HG03520 (cell line): ENCODE measurements at regions not wholly inside any gene's neighbourhood (a gene's known extent, or its start where the extent isn't known, plus 50 kb on each side); places are given as distances from the start of the nearest gene placed in this dataset.
"Not testable (repeated sequence)": the region's sequence is repeated elsewhere in the genome, so short reads cannot be mapped to it uniquely, and the experiment has no call there.

ENCODE experiments used
- ATAC-seq: cut with Tn5 transposase; IDR thresholded peaks from one replicate; pipeline ENCODE4 v1.9.1; 2021; ENCODE audit warnings: mild to moderate bottlenecking, moderate library complexity; ENCODE audit not compliant: unreplicated experiment

DNA sequence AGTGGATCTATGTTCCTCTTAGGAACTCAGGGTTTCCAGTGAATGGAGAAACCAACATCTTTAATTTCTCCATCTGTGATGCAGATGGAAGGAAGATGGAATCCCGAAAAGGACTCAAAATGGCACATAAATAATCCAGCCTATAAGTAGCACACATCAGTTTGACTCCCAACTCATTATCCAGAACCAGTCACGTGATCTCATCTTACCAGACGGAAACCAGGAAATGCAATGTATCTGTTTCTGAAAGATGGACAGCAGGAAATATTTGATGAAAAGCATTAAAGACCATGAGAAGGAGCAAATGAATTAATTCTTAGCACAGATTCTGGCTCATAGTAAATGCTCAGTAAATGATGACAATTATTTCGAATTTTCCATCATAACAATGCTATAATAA is 443.1 kb upstream of the FMR1 start:
- ATAC-seq = no peak

- ATAC-seq = no peak
These were observed 435.7 kb upstream of the FMR1 start for GRCh38 chrX:147476008-147476407.

DNA sequence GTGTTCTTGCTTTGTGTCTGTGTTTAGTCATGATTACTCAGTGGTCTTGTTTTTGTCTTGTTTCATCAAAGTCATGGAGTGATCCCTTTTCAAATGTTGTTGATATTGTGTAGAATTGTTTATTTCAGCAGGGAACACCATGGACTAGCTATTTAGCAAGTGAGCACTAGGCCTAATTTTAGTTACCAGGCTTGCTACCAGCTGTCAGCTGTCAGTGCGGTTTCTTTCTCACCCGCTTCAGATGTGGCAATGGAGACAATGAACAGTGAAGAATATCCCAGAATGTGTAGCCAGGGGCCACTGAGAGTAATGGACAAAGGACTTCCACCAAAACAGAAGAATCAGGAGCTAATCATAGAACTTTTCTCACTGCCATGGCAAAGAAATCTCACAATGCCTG is 432.8 kb upstream of the FMR1 start:
- no peak for ATAC-seq

GRCh38 chrX:147485207-147485606 is 426.5 kb upstream of the FMR1 start:
- ATAC-seq = no peak

- ATAC-seq = no peak
These were observed 417.4 kb upstream of the FMR1 start for GRCh38 chrX:147494365-147494764.

GRCh38 chrX:147498796-147499195 is 412.9 kb upstream of the FMR1 start:
- ATAC-seq = no peak

DNA sequence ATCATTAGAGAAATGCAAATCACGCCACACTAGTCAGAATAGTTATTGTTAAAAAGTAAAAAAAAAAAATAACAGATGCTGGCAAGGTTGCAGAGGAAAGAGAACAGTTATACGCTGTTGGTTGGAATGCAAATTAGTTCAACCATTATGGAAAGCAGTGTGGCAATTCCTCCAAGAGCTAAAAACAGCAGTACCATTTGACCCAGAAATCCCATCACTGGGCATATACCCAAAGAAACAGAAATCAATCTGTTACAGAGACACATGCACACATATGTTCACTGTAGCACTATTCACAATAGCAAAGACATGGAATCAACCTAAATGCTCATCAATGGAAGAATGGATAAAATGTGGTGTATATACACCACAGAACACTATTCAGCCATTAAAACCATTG is 388.7 kb upstream of the FMR1 start:
- ATAC-seq = no peak

- no peak for ATAC-seq
These were observed 378.3 kb upstream of the FMR1 start for GRCh38 chrX:147533426-147533825.

DNA sequence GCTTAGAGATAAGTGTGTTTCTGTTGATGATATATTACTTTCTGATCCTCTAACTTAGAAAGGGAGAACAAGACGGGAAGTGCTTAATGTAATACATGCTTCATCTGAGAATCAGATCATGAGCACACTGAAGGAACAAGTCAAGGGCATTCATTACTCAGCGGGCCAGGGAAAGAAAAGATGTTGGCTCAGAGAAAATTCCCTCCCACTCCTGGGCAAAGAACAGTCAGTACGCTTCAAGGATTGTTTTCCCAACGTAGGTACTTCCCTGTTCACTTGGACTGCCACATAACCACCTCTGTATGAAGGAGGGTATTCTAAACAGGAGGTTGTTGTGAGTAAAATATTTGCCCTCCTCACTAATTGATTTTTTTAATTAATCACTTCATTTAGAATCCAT is 374.5 kb upstream of the FMR1 start:
- ATAC-seq = no peak

DNA sequence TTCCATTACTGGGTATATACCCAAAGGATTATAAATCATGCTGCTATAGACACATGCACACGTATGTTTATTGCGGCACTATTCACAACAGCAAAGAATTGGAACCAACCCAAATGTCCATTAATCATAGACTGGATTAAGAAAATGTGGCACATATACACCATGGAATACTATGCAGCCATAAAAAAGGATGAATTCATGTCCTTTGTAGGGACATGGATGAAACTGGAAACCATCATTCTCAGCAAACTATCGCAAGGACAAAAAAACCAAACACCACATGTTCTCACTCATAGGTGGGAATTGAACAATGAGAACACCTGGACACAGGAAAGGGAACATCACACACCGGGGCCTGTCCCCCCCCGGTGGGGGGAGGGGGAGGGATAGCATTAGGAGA is 363.7 kb upstream of the FMR1 start:
- ATAC-seq = not testable (repeated sequence)

GRCh38 chrX:147550217-147550616 is 361.5 kb upstream of the FMR1 start:
- ATAC-seq = no peak

GRCh38 chrX:147559191-147559590 is 352.5 kb upstream of the FMR1 start:
- ATAC-seq = no peak

GRCh38 chrX:147565237-147565636 is 346.5 kb upstream of the FMR1 start:
- ATAC-seq = no peak

DNA sequence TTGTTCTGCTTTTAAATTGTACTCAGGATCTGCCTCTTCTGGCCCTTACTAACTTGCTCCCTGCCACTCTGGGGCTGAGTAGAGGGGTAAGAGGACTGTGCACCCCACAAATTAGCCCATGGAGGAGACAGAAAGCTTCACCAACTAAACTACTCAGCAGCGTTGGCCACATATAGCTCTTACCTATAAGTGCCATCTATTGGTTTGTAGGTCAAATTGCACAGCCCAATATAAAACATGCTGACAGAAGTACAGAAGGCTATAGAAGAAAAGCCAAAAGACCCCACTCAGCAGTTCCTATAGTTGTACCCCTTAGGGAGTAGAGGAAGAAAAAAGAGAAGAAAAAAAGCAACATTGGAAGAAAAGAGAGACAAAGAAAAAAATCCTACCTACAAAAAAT is 341.2 kb upstream of the FMR1 start:
- no peak for ATAC-seq

- no peak for ATAC-seq
These were observed 338.5 kb upstream of the FMR1 start for GRCh38 chrX:147573266-147573665.

- no peak for ATAC-seq
These were observed 309.5 kb upstream of the FMR1 start for GRCh38 chrX:147602176-147602696.

DNA sequence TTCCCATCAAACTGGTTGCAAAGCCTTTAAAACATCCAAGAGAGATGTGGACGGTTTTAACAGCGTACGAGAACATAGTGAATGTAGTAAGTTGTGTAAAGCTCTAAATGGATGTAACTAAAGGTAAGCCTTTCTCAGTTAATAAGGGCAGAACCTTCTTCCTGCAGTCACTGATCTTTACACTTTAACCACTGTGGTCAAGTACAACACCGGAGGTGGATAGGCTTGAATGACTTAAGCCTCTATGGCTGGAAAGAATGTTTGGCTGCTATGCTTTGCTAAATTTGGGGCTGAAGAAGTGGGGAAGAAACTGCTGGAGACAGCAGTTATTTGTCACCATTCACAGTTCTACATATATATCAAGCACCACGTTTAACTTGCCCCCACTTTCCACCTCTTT is 285.1 kb upstream of the FMR1 start:
- no peak for ATAC-seq

DNA sequence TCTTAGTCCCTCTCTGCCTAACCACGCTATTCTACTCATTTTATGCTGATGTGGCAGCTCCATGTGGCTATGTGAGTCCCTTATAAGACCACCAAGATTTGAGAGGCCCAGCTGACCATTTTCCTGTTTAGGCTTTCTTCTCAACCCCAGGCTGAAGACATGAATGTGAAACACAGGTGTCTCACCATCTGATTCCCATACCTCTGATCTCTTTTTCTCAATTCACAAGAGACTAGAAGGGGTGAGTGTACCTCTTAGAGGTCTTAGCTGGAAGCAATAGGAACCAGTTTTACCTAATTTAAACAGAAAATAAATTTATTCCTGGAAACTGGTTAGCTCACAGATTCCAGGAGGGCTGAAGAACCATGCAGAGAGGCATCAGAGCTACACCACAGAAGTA is 276.5 kb upstream of the FMR1 start:
- no peak for ATAC-seq

DNA sequence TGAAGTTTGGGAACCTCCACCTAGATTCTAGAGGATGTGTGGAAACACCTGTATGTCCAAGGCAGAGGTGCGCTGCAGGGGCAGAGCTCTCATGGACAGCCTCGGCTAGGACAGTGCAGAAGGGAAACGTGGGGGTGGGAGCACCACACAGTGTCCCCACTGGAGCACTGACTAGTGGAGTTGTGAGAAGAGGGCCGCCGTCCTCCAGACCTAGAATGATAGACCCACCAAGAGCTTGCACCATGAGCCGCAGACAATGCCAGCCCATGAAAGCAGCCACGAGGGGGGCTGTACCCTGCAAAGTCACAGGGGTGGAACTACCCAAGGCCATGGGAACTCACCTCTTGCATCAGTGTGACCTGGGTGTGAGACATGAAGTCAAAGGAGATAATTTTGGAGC is 274.5 kb upstream of the FMR1 start:
- no peak for ATAC-seq

DNA sequence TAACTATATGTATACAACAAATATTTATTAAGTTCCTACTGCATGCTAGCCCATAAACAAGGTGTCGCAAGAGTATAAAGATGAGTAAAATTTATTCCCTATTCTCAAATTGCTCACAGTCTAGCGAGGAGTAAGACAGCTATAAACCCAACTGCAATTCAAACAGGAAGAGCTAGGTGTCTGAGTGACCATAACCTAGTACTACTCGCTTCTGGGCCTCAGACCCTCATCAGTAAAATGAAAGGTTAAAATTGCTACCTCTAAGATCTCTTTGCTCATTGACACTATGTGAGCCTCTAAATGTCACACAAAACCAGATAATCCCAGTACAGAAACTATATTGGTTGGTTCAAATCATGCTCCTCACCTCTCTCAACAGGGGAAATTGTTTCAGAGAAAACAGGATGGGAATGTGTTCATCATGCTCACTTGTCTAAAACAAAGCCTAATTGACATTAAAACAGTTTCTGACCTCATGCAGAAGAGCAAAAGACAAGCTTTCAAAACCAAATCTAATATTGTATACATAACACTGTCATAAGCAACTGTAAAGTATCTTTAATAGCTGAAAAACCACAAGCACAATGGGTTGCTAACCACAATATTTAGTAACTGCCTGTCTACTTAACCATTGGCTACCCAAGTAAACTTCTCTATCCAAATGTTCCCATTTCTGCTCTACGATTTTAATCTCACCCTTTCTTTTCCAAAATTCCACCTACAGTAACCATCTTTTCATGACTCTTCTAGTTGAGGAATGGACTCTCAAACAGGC is 264.6 kb upstream of the FMR1 start:
- ATAC-seq = no peak

- ATAC-seq = no peak
These were observed 235.9 kb upstream of the FMR1 start for GRCh38 chrX:147675819-147676218.

- ATAC-seq = no peak
These were observed 232.2 kb upstream of the FMR1 start for GRCh38 chrX:147679356-147680005.
